ENCODE measurements at regions not wholly inside any gene's neighbourhood (a gene's known extent, or its start where the extent isn't known, plus 50 kb on each side); places are given as distances from the start of the nearest gene placed in this dataset.

- TF ChIP-seq POLR2A (IDR thresholded peaks at IDR 0.05) = no peak
- no peak for TF ChIP-seq POLR2AphosphoS5 (IDR thresholded peaks at IDR 0.05)
Measured at GRCh38 chr18:44507729-44508325, 172.9 kb upstream of the SETBP1 start.

All from transverse colon (tissue), 3 donors.